ENCODE measurements at regions not wholly inside any gene's neighbourhood (a gene's known extent, or its start where the extent isn't known, plus 50 kb on each side); places are given as distances from the start of the nearest gene placed in this dataset.

- Mint-ChIP-seq H3K4me3 (no peak overlapping the region), H3K27me3 (ENCODE audit: low read depth in 3 of 3) (no peaks in the 10 kb centered on the region), H3K27ac (no peak overlapping the region), H3K4me1 (no peaks in the 10 kb centered on the region), H3K36me3 (no peaks in the 10 kb centered on the region), H3K9me3 (peaks cover 0 to 12% (median 4%) of the 10 kb centered on the region in 7 donors)
- H4K20me1 ChIP-seq (ENCODE audit: insufficient read depth, low read length), result no peaks in the 10 kb centered on the region
- no peak overlapping the region for H3K4me2 ChIP-seq (replicated peaks; ENCODE audit: extremely low read depth, low read length, poor library complexity, severe bottlenecking)
- DNase-seq, result no peak
- H3K79me2 ChIP-seq (ENCODE audit: insufficient read depth, low read length), result no peaks in the 10 kb centered on the region
- no peaks in the 10 kb centered on the region for H3K27me3 ChIP-seq (ENCODE audit: control insufficient read depth in 2 of 2, insufficient read depth in 2 of 2, low read length in 2 of 2)
- intact Hi-C loops (cut with micrococcal nuclease), result no loop called here
- H3K36me3 ChIP-seq (replicated peaks in 1 of 2; ENCODE audit: control insufficient read depth in 1 of 2, insufficient read depth in 2 of 2, low read length in 2 of 2), result no peaks in the 10 kb centered on the region
- H2AFZ ChIP-seq (ENCODE audit: insufficient read depth, low read depth, low read length, poor library complexity, severe bottlenecking), result no peak overlapping the region
- no peaks in the 10 kb centered on the region for H3K4me1 ChIP-seq (ENCODE audit: control insufficient read depth in 1 of 2, insufficient read depth in 2 of 2, low read length in 2 of 2)
- no peak overlapping the region for H3K4me3 ChIP-seq (replicated peaks in 1 of 3; ENCODE audit: low read depth in 2 of 3, low read length in 3 of 3)
- H3K9me3 ChIP-seq (replicated peaks in 1 of 2; ENCODE audit: control insufficient read depth in 1 of 2, insufficient read depth in 1 of 2, low read length in 2 of 2), result peaks cover 0 to 2% of the 10 kb centered on the region in 2 donors
- no peak overlapping the region for H3K9ac ChIP-seq (ENCODE audit: insufficient read depth, low read length, poor library complexity, severe bottlenecking)
- TF ChIP-seq, protein P1, sequence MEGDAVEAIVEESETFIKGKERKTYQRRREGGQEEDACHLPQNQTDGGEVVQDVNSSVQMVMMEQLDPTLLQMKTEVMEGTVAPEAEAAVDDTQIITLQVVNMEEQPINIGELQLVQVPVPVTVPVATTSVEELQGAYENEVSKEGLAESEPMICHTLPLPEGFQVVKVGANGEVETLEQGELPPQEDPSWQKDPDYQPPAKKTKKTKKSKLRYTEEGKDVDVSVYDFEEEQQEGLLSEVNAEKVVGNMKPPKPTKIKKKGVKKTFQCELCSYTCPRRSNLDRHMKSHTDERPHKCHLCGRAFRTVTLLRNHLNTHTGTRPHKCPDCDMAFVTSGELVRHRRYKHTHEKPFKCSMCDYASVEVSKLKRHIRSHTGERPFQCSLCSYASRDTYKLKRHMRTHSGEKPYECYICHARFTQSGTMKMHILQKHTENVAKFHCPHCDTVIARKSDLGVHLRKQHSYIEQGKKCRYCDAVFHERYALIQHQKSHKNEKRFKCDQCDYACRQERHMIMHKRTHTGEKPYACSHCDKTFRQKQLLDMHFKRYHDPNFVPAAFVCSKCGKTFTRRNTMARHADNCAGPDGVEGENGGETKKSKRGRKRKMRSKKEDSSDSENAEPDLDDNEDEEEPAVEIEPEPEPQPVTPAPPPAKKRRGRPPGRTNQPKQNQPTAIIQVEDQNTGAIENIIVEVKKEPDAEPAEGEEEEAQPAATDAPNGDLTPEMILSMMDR (IDR thresholded peaks at IDR 0.05), result no peak
- no CpG with 5 or more reads among the region's 3 CpGs for WGBS (ENCODE audit: insufficient coverage)
- no peak overlapping the region for H3K27ac ChIP-seq (ENCODE audit: low read depth in 1 of 2, low read length in 2 of 2)
Measured at GRCh38 chrX:122512561-122513072, 671.5 kb upstream of the GRIA3 start.

- no peak overlapping the region for H3K9ac ChIP-seq (ENCODE audit: insufficient read depth, low read length, poor library complexity, severe bottlenecking)
- H3K9me3 Mint-ChIP-seq, result peaks cover 0 to 7% (median 2%) of the 10 kb centered on the region in 7 donors
Measured at GRCh38 chrX:122517786-122518185, 666.3 kb upstream of the GRIA3 start.

More at GRCh38 chrX:122517786-122518185, 666.3 kb upstream of the GRIA3 start:
- no peak overlapping the region for H3K27ac ChIP-seq (ENCODE audit: low read depth in 1 of 2, low read length in 2 of 2)
- no peaks in the 10 kb centered on the region for H3K79me2 ChIP-seq (ENCODE audit: insufficient read depth, low read length)
- no peak for DNase-seq
- H3K27me3 ChIP-seq (ENCODE audit: control insufficient read depth in 2 of 2, insufficient read depth in 2 of 2, low read length in 2 of 2), result no peaks in the 10 kb centered on the region
- Mint-ChIP-seq H3K4me3 (no peak overlapping the region), H3K27ac (no peak overlapping the region), H3K27me3 (ENCODE audit: low read depth in 3 of 3) (no peaks in the 10 kb centered on the region), H3K4me1 (no peaks in the 10 kb centered on the region), H3K36me3 (no peaks in the 10 kb centered on the region)
- H3K4me1 ChIP-seq (ENCODE audit: control insufficient read depth in 1 of 2, insufficient read depth in 2 of 2, low read length in 2 of 2), result no peaks in the 10 kb centered on the region
- no peak overlapping the region for H3K4me3 ChIP-seq (replicated peaks in 1 of 3; ENCODE audit: low read depth in 2 of 3, low read length in 3 of 3)
- H3K9me3 ChIP-seq (replicated peaks in 1 of 2; ENCODE audit: control insufficient read depth in 1 of 2, insufficient read depth in 1 of 2, low read length in 2 of 2), result peaks cover 0 to 10% of the 10 kb centered on the region in 2 donors
- H4K20me1 ChIP-seq (ENCODE audit: insufficient read depth, low read length), result no peaks in the 10 kb centered on the region
- H3K36me3 ChIP-seq (replicated peaks in 1 of 2; ENCODE audit: control insufficient read depth in 1 of 2, insufficient read depth in 2 of 2, low read length in 2 of 2), result no peaks in the 10 kb centered on the region
- intact Hi-C loops (cut with micrococcal nuclease), result no loop called here
- H3K4me2 ChIP-seq (replicated peaks; ENCODE audit: extremely low read depth, low read length, poor library complexity, severe bottlenecking), result no peak overlapping the region
- TF ChIP-seq, protein P1 (IDR thresholded peaks at IDR 0.05), result no peak
- no peak overlapping the region for H2AFZ ChIP-seq (ENCODE audit: insufficient read depth, low read depth, low read length, poor library complexity, severe bottlenecking)

All from CD14-positive monocyte (primary cell).